Limb (tissue), 2 donors: ENCODE measurements at regions not wholly inside any gene's neighbourhood (a gene's known extent, or its start where the extent isn't known, plus 50 kb on each side); places are given as distances from the start of the nearest gene placed in this dataset.

Experiments
- DNase-seq, 2 donors: peaks; one replicate each; pipeline ENCODE4 v3.0.0-alpha.2; 2016; ENCODE audit errors: extremely low spot score in 2 of 2

DNA sequence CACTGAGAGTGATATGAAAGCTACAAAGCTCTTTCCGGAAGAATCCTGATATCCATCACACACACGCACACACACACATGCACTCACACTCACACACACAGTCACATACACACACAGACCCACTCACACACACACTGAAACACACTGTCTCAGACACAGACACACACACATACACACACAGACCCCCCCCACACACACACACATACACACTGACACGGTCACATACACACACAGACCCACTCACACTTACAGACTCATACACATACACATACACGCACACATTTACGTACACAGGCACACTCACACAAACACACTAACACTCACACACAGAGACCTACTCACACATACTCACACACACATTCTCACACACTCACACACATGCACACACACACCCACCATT is 58.6 kb downstream of the LIG4 start:
- no peak for DNase-seq

DNA sequence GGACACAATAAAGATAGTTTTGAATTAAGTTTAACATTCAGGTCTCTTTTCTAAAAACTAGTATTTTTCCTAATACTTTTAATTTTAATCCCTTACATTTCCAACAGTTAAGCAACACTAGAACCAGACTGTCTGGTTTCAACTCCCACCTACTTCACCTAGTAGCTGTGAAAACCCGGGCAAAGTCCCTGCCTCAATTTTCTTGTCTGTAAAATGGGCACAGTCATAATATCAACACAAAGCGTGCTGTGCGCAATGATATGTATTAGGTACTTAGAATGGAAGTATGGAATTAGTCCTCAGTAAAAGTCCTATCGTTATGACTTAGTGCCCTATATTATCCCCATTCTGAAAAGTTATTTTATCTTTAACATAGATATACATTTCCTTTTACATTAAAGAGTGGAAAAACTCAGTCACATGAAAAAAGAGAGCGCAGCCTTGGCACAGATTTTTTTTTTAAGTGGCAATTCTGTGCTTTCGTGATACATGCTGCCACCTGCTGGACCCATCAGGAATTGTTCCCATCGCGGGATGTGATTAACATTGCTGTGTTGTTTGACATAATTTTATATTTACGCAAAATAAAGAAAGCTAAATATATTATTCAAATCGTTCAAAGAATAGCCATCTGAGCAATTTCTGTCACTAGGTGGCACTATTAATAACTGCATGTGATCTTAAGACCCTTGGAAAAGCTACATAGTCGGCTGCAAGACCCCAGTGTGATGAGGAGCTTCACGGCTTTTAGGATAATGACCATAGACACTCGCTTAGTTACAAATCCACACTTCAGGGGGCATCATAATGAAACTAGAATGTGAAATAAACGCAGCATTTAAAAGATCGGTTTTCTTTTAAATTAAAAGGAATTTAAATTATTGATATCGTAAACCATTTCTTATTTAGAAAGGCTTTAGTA is 59.9 kb downstream of the LIG4 start:
- peak; percentile 50 to 69 for DNase-seq

DNA sequence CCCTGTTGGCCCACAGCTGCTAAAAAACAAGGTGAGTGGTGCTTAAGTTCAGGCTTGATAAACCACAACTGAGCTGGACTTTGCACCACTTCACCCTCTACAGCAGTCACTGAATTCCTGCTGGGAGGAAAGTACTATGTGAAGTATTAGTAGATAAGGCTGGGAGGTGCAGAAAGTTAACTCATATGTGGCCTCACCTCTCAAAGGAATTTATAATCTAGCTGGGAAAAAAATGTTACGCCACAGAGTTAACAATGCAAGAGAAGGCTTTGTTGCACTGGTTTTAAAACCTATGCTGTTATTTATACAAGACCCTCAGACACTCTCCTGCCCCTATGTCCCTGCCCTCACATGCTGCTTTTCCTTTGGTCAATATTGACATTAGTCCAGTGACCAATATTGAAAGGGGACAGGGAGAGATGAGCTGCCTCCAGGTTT is 60.9 kb downstream of the LIG4 start:
- DNase-seq = no peak

DNA sequence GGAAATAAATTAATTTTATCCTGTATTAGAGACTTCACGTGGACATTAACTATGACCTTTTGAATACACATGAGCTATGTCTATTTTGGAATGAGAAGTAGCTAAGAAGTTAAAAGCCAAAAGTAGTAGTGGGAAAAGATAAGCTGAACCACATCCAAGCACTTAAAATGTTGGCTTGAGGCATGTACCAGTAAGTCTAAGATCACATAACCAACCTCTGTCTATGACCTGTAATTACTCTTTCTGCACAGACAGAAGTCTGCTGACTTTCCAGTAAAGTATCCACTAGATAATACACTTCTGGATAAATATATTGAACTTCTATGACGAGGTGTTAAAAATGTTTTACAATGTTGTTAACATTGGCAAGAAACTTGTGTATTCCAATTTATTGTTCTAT is 68.7 kb downstream of the LIG4 start:
- DNase-seq = no peak

DNA sequence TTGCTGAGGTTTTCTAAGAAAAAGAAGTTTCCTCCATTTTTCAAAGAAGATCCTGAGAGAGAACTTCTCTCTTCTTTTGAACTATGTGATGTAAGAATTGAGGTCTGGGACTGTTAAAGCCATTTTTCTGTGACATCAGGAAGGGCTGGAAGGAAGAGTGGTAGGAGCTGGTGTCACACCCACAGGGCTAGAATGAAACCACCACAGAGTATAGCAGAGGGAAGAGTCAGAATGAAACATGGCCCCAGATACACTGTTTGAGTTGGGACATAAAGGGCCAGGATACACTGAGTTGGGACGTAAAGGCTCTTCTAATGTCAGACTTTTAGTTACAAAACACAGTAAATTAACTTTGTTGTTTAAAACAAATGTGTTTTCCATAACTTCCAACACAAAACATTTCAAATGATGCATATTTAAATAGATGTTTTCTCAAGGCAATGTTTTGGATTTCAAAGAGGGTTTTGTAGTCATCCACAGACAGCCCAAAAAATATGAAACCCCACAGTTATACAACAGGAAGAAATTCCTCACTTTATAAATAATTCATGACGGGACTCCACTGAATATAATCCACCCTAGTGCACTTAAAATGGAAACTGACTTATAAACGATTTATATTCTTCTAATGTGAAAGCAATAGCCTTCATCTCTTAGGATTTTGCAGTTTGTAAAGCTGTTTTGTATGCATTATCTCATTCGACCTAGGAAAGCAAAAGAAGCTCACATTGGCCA is 72.5 kb downstream of the LIG4 start:
- DNase-seq = no peak

DNA sequence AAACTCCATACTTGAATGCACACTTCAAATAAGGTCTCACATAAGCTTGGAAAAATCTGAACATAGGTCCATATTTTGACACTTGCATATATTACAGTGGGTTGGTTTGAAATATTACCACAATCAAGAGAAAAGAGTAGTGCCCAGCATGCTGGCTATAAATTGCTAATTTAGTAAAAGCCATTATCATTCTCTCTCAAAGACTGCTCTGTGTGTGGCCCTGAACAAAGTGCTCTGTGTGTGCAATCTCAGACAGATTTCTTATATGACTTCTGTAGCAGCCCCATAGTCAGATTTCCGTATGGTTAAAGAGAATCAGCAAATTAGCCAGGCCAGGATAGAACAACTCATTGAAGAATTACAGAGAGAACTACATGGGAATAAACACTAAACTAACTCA is 78.2 kb downstream of the LIG4 start:
- DNase-seq = no peak

DNA sequence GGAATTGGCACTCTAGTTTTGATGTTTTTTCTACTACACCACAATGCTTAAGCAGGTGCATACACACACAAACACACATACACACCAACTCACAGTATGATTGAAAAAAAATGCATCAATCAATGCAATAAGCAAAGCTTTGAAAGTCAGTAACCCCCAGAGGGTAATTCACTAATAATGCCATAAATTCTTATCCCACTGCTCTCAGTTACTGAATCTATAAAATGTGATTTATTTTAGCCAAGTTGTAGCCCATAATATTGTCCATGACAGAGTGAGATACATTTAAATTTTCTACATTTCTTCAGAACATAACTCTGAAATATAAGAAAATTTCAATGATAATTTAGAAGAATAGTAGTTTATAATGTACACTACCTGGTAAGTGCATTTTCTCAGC is 87.9 kb downstream of the LIG4 start:
- DNase-seq = no peak

DNA sequence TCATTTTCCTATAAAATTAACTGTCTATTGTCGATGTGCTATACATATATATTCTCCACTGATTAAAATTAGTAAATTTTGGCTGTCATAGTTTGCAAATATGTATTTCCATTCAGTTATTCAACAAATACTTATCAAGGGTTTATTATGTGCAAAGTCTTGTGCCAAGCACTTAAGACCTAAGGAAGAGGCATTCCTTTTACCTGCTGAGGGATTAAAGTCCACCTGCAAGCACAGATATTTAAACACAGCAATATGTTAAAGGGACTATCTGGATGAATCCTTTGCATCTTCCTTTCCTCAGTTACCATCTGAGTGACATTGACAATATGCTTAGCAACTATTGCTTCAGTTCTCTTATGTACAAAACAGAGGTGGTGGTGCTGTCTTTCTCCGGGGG is 89.3 kb downstream of the LIG4 start:
- DNase-seq = no peak

DNA sequence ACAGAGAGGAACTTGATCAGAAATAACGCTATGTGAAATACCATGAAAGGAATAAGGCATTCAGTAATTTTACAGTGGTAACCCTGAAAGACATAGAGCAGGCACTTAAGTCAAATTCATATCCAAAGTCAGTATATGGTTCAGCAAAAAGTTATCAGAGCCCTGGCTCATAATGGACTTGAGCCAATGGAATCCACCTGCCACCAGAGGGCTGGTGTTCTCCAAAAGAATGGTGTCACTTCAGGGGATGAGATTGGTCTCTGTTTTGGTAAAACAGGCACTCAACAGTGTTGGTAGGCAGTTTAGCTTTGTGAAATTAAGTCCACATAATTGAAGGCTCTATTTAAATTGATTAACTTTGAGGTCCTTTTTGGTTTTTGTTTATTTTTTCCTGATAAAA is 93.9 kb downstream of the LIG4 start:
- no peak for DNase-seq

DNA sequence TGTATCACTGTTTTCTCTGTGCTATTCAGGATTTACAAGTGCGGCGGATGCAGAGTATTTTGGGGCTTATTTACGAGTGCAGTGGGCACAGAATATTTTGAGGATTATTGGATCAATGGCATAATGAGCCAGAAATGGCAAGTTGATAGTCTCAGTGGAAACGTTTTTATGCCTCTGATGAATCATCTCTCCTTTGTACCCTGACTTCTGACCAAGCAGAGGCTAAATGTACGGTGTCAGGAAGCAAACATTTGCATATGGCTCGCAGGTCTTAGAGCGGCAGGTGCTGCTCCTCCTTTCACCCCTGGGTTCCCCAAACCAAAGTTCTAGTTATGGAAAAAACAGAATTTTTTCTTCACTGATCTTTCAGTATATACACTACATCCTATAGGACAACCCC is 94.5 kb downstream of the LIG4 start:
- no peak for DNase-seq

DNA sequence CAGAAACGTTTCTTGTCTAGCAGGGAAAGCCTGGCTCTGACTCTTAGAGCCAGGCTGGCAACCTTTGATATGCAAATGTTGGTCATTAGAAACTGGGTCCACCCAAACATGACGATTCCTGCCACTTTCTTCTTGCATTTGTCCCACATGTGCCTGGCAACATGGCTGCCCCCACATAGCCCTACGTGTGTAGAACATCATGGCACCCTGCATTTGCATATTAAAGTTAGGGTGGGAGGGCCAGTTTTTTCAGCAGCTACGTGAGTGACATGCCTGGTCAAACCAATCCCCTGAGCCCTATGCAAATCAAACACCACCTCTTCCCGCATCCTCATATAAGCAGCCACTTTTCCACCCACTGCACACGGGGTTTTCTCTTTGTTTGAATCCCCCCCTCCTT is 95.0 kb downstream of the LIG4 start:
- DNase-seq = no peak

DNA sequence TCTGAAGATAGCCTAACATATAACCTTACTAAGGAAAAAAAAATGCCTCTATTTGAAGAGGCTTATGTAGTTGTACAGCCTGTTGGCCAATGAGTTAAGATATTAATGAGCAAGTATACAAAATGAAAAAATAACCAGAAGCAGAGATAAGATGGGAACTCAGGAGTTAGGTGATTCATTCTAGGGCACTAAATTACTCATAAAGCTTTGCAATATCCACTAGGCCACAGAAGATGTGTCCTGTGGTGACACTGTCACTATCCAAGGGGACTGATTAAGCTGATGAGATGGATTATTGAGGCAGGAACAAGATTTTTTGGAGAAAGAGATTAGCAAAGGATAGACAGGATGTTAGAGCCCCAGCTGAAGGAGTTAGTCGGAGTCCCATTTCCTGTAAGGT is 99.6 kb downstream of the LIG4 start:
- no peak for DNase-seq

DNA sequence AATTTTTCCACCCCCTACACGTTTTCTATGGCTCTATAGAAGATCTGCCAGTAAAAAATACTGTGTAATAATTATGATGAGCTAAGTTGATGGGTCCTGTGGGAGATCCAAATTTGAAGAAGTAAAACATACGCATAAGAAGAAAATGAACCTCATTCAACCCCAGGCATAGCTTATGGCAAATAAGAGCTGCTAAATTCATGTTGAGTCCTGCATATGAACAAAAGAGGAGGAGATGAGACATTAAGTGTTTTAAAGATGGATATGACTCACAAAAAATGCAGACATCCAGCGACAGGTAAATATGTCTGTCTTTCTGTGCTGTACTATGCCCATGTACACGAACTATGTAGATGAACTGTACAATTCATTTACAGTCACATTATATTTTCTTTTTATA is 101.9 kb downstream of the LIG4 start:
- no peak for DNase-seq

DNA sequence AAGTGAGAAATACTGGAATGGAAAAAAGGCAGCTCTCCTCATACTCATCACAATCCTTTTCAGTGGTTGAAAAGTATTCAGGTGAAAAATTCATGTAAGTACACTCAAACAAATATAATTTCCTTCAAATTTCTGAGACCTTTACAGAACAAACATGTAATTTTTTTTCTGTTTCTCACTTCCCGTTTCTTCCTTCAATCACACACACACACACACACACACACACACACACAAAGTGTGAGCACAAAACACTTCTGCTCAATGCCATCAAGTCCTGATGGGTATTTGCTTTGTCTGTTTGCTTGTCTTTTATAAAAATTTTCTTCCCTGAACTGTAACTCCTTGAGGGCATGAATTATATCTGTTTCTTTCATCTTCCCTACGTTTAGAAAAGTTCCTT is 110.6 kb downstream of the LIG4 start:
- no peak for DNase-seq

DNA sequence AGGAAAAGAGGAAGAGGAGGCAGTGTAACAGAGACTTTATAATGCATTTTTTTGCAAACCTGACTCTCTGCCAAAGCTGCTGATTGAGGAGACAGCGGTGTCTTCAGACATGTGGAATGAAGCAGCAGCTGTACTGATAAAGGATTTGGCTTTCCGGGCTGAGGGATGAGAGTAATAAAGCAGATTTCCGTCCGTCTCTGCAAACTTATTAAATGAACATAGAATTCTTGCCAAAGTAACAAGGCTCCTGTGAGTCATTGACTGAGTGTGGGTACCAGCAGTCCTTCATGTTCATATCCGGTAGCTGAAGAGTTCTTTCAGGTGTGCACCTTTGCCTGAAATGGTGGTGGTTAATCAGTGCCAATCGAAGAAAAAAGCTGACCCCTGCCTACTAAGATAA is 112.6 kb downstream of the LIG4 start:
- no peak for DNase-seq

DNA sequence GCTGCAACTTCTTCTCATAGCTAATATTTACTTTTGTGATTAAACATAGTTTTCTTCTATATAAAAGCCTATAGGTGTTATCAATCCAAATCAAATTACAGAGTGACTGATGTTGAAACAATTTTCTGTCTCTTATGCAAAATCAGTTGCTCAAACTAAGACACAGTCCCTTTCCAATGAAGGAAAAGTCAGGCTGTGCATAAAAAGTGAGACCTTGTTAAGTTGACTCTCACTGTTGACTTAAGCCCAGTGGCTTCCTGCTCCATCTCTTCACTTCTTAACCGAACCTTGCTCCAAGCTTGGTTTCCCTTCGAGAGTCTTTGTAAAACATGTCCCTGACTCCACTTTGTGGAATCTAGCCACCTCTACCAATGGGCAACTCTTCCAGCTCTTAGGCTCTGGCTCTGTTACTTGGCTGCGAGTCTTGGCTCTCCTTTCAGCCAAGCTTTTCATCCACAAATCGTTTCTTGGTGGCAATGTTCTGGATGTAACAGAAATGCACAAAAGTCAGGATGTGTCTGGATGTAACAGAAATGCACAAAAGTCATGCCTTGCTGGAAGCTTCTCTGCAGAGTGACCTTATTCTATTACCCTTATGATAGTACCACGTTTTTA is 118.9 kb downstream of the LIG4 start:
- DNase-seq = no peak

DNA sequence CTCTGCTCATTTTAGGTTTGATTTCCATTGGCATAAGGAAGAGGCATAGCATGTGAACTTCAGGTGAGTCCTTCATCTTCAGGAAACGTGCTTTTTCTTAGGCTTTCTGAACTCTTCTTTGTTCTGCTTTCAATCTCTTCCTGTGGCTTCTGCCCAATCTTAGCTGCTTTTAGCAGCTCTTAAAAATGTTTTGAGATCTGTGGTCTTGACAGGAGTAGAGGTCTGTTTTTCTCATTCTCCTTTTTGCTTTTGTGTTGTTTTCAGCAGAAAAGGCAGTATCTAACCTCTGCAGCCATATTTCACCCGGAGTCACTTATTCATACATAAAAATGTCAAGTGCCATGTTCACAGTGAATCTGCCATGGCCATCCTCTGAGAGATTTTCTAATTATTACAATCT is 120.3 kb downstream of the LIG4 start:
- no peak for DNase-seq

DNA sequence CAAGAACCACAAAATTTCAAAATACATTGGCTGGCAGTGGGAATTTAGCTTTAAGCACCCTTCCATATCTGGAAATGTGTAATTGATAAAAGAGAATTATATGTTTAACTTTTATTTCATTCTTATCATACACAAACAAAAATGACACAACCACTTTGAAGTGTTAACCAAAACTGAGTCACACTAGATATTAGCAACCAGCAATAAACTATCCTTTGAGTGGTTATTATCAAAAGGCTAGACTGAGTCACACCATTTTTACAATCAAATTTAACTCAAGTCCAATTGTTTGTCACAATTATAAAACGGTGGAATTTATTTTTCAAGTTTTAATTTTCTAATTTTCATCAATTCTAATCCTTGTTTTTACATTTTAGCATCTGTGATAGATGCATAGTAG is 121.7 kb downstream of the LIG4 start:
- DNase-seq = no peak

DNA sequence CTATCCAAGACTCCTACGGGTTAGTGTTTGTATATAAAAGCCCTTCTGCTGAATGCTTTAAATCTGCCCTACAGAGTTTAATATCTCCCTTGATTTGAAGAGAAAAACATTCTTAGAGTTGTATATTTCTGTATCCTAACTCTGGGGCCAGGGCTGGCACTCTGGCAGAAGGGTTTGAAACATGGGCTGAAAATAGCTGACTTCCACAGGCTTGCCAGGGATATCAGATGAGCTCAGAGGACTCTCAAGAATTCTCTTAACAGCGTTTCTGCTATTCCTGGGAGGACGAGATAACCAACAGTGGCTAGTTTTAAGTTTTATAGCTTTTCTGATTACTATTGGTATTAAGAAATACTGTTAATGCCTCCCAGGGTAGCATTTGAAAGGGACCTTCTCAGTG is 127.5 kb downstream of the LIG4 start:
- DNase-seq = no peak

DNA sequence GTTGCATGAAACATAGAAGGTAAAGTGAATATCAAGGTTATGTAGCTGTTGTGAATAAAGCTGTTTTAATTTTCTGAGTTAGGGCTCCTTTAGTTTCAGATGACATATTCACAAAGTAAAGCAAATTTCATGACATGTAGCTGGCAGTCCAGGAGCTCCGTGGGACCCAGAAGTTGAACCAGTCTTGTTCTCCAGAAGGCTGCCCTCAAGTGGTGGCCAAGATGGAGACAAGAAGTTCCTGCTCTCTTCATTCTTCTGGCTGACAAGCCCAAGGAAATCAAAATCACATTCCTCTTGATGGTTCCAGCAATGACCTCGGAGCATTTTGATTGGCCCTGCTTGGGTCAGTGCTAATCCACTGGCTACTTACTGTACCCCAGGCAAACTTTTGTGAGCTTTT is 128.7 kb downstream of the LIG4 start:
- no peak for DNase-seq

DNA sequence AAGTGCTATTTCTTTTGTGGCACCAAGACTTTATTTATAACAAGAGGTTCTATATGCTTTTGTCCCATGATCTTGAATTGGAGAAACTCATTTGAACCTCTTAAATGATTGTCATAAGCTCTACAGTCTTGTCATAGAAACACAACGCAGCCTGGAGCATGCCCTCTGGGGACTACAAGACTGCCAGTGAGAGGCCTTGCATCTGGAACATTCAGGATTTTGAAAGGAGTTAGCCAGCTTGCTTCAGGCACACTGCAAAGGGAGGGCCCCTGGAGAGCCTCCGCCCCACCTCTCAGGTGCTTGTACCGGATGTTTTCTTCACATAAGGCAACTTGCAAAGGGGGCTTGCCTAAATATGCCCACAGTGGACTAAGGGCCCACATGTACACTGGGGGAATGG is 130.5 kb downstream of the LIG4 start:
- no peak for DNase-seq

DNA sequence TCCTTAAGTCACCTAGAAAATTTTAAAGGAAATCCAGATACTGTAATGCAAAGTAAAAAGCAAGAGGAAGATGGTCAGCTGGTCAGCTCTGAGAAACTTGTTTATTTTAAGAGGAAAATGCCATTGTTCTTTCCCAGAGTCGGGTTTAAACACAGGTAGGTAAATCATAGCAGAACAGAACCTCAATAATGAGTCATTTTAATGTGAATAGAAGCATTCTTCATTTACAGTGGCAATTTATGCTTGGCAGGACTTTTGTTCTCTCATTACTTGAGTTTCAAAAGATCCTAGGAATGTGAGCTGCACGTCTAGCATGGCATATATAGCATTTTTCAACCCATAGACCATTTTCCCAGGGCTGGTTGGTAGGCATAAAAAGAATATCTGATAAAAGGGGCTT is 132.3 kb downstream of the LIG4 start:
- DNase-seq = no peak

DNA sequence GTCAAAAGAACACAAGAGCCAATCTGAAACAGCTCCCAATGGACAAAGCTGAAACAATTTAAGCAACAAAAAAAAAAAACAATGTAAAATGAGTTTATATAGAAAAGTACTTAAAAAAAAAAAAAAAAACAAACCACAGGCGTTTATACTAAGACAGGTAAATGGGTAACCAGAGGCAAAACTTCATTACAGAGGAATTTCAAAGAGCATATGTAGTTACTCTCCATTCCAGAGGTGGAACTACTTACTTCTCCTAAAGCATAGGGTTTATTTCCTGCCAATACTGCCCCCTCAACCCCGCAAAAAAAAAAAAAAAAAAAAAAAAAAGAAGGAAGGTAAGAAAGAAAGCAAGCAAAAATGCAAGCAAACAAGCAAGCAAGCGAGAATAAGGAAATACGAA is 132.9 kb downstream of the LIG4 start:
- no peak for DNase-seq
